Smooth muscle cell (in vitro differentiated cells): ENCODE measurements at regions not wholly inside any gene's neighbourhood (a gene's known extent, or its start where the extent isn't known, plus 50 kb on each side); places are given as distances from the start of the nearest gene placed in this dataset.

ENCODE experiments used
- DNase-seq: peaks from one replicate; lab custom pipeline; 2025; ENCODE audit not compliant: unreplicated experiment; lab: John Stamatoyannopoulos, UW
- H2AFZ ChIP-seq: fragments of 200-600 bp; sonication (generic); 2 replicates; pipeline ENCODE4 v1.6.0; 2016; ENCODE audit warnings: antibody characterized with exemption, low read depth, mild to moderate bottlenecking
- H3F3A ChIP-seq: fragments of 200-600 bp; sonication (generic); 2 replicates; pipeline ENCODE4 v1.6.0; 2017; ENCODE audit warnings: antibody characterized with exemption, low read depth
- H3K27ac ChIP-seq: fragments of 200-600 bp; sonication (generic); 2 replicates; pipeline ENCODE4 v1.5.1; 2016; ENCODE audit warnings: low read depth, mild to moderate bottlenecking
- H3K27me3 ChIP-seq: fragments of 200-600 bp; sonication (generic); 2 replicates; pipeline ENCODE4 v1.6.1; 2016; ENCODE audit warnings: low read depth, mild to moderate bottlenecking
- H3K36me3 ChIP-seq: fragments of 200-600 bp; sonication (generic); 2 replicates; pipeline ENCODE4 v1.5.1; 2016; ENCODE audit warnings: low read depth
- H3K4me1 ChIP-seq: fragments of 200-600 bp; sonication (generic); 2 replicates; pipeline ENCODE4 v1.5.1; 2016; ENCODE audit warnings: low read depth
- H3K4me2 ChIP-seq: fragments of 200-600 bp; sonication (generic); 2 replicates; pipeline ENCODE4 v1.6.0; 2016; ENCODE audit warnings: mild to moderate bottlenecking
- H3K4me3 ChIP-seq: fragments of 200-600 bp; sonication (generic); 2 replicates; pipeline ENCODE4 v1.5.1; 2016; ENCODE audit warnings: mild to moderate bottlenecking
- H3K79me2 ChIP-seq: fragments of 200-600 bp; sonication (generic); 2 replicates; pipeline ENCODE4 v1.6.0; 2016; ENCODE audit warnings: low read depth, mild to moderate bottlenecking
- H3K9ac ChIP-seq: fragments of 200-600 bp; sonication (generic); 2 replicates; pipeline ENCODE4 v1.6.0; 2016; ENCODE audit warnings: low read depth
- H3K9me3 ChIP-seq: fragments of 200-600 bp; sonication (generic); replicated peaks from 2 replicates; pipeline ENCODE4 v1.5.1; 2016; ENCODE audit warnings: low read depth
- H4K20me1 ChIP-seq: fragments of 200-600 bp; sonication (generic); 2 replicates; pipeline ENCODE4 v1.6.0; 2016; ENCODE audit warnings: low read depth
- WGBS: methylation state at CpG from one replicate; pipeline ENCODE4 v1.1.7; 2016; ENCODE audit warnings: low lambda C conversion rate; 5-methylcytosine and 5-hydroxymethylcytosine counted together
- TF ChIP-seq, protein P1 (sequence below): fragments of 200-600 bp; sonication (generic); IDR thresholded peaks from 2 replicates; pipeline ENCODE4 v1.5.1; 2017; ENCODE audit warnings: borderline replicate concordance, mild to moderate bottlenecking, antibody characterized with exemption; ENCODE audit not compliant: insufficient read depth, poor library complexity, severe bottlenecking

DNA sequence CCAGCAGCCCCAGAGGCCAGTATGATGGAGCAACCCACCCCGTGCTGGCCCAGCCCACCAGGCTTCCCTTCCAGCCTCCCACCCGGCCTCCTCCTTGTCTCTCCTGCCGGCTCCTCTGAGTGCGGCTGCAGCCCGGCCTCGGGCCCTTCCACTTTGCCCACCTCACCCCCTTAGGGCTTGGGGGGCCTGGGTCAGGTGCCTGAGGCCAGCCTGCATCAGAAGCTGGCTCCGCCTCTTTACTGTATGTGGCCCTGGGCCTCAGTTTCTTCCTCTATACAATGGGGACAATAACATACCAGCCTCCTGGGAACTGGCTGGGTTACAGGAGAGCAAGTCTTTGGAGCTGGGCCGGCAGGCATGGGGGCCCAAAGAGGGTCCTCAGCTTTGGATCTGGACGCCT, 221.1 kb upstream of the CIBAR2 start:
- Histone ChIP-seq H4K20me1 (peaks cover 93% of the 10 kb centered on the region), H3F3A (peaks cover 7% of the 10 kb centered on the region), H3K9ac (no peak overlapping the region), H3K4me1 (peaks cover 50% of the 10 kb centered on the region), H3K27ac (no peak overlapping the region), H3K9me3 (no peaks in the 10 kb centered on the region), H2AFZ (no peak overlapping the region), H3K4me2 (no peak overlapping the region), H3K4me3 (no peak overlapping the region), H3K36me3 (no peaks in the 10 kb centered on the region), H3K79me2 (no peaks in the 10 kb centered on the region), H3K27me3 (no peaks in the 10 kb centered on the region)
- TF ChIP-seq, protein P1, sequence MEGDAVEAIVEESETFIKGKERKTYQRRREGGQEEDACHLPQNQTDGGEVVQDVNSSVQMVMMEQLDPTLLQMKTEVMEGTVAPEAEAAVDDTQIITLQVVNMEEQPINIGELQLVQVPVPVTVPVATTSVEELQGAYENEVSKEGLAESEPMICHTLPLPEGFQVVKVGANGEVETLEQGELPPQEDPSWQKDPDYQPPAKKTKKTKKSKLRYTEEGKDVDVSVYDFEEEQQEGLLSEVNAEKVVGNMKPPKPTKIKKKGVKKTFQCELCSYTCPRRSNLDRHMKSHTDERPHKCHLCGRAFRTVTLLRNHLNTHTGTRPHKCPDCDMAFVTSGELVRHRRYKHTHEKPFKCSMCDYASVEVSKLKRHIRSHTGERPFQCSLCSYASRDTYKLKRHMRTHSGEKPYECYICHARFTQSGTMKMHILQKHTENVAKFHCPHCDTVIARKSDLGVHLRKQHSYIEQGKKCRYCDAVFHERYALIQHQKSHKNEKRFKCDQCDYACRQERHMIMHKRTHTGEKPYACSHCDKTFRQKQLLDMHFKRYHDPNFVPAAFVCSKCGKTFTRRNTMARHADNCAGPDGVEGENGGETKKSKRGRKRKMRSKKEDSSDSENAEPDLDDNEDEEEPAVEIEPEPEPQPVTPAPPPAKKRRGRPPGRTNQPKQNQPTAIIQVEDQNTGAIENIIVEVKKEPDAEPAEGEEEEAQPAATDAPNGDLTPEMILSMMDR = no peak
- WGBS = 95% methylated on average over 9 of the region's 9 CpGs
- DNase-seq = no peak

GRCh38 chr16:85333744-85334640, 221.7 kb upstream of the CIBAR2 start:
- peaks cover 7% of the 10 kb centered on the region for H3F3A ChIP-seq
- no peak for DNase-seq
- 64% methylated on average over 29 of the region's 29 CpGs for WGBS
- no peak overlapping the region for H2AFZ ChIP-seq
- peaks cover 43% of the 10 kb centered on the region for H3K4me1 ChIP-seq
- TF ChIP-seq, protein P1 = no peak
- peaks cover 93% of the 10 kb centered on the region for H4K20me1 ChIP-seq
- peak overlapping the region; percentile 32 for H3K4me3 ChIP-seq
- H3K9ac ChIP-seq = no peak overlapping the region
- no peaks in the 10 kb centered on the region for H3K9me3 ChIP-seq
- peak overlapping the region; percentile 87 for H3K4me2 ChIP-seq
- H3K27me3 ChIP-seq = no peaks in the 10 kb centered on the region
- H3K27ac ChIP-seq = no peak overlapping the region
- no peaks in the 10 kb centered on the region for H3K36me3 ChIP-seq
- no peaks in the 10 kb centered on the region for H3K79me2 ChIP-seq

- peak overlapping the region; percentile 32 for H3K4me3 ChIP-seq
- DNase-seq = peak; percentile 18
- WGBS = 16% methylated on average over 35 of the region's 35 CpGs
Observed at GRCh38 chr16:85334718-85335583, 222.7 kb upstream of the CIBAR2 start.

More at GRCh38 chr16:85334718-85335583, 222.7 kb upstream of the CIBAR2 start:
- Histone ChIP-seq H3K79me2 (peaks cover 4% of the 10 kb centered on the region), H3K4me1 (peaks cover 34% of the 10 kb centered on the region), H3K4me2 (peak overlapping the region; percentile 87), H3K36me3 (no peaks in the 10 kb centered on the region), H3K27ac (no peak overlapping the region), H3K9me3 (no peaks in the 10 kb centered on the region), H4K20me1 (peaks cover 93% of the 10 kb centered on the region), H3K9ac (no peak overlapping the region), H2AFZ (no peak overlapping the region), H3F3A (peaks cover 3% of the 10 kb centered on the region), H3K27me3 (no peaks in the 10 kb centered on the region)
- TF ChIP-seq, protein P1 = no peak
